GM12878 (cell line): ENCODE measurements at regions not wholly inside any gene's neighbourhood (a gene's known extent, or its start where the extent isn't known, plus 50 kb on each side); places are given as distances from the start of the nearest gene placed in this dataset.
A peak's percentile ranks its signal among the peaks of the same experiment; 100 is the strongest.

Experiments
- ATAC-seq: fragments of 200-7000 bp; cut with Tn5 transposase; 3 replicates; pipeline ENCODE4 v1.9.1; 2020; ENCODE audit warnings: mild to moderate bottlenecking, moderate library complexity
- BruUV-seq: library from RNA; stranded (reverse); fragments of 400-500 nt; replicated peaks from 2 replicates; lab custom pipeline; 2021; lab: Mats Ljungman, UMichigan
- CTCF ChIA-PET: fragments of 300-600 bp; sonication (Branson Sonifier 250); formaldehyde crosslinking; extraction: SDS; loops from one replicate; lab custom pipeline; 2021; ENCODE audit warnings: inconsistent platforms; lab: Yijun Ruan, JAX
- POLR2A ChIA-PET: fragments of 350-600 bp; formaldehyde crosslinking; extraction: SDS; loops from one replicate; lab custom pipeline; 2021; ENCODE audit warnings: inconsistent platforms; lab: Charles Lee
- RAD21 ChIA-PET: fragments of 300-600 bp; sonication (Branson Sonifier 250); formaldehyde crosslinking; loops from one replicate; lab custom pipeline; 2023; ENCODE audit warnings: antibody characterized with exemption; ENCODE audit not compliant: unreplicated experiment; lab: Charles Lee
- SMC1A ChIA-PET: fragments of 300-600 bp; sonication (Branson Sonifier 250); formaldehyde crosslinking; loops from one replicate; lab custom pipeline; 2023; ENCODE audit not compliant: unreplicated experiment, uncharacterized antibody; lab: Charles Lee
- DNase-seq: peaks from one replicate; pipeline ENCODE4 v3.0.0-alpha.2; 2011; ENCODE audit warnings: low read depth, low spot score
- FAIRE-seq: peaks from 3 replicates; lab custom pipeline; 2011; peaks lifted over from hg19 to GRCh38; lab: Jason Lieb, UNC
- H2AFZ ChIP-seq: 2 replicates; pipeline ENCODE4 v1.6.0; 2011; ENCODE audit warnings: low read depth, low read length, control low read depth; ENCODE audit not compliant: control insufficient read depth
- H3K27ac ChIP-seq: 2 replicates; pipeline ENCODE4 v1.5.1; 2011; ENCODE audit warnings: control low read depth; ENCODE audit not compliant: control insufficient read depth, insufficient read depth
- H3K27me3 ChIP-seq, 2 experiments: replicated peaks in 1 of 2; 2 replicates each; pipeline versions ENCODE4 v1.6.0 to v1.6.1; 2011; ENCODE audit warnings: low read length in 1 of 2; ENCODE audit not compliant: control insufficient read depth in 2 of 2, insufficient read depth in 2 of 2
- H3K36me3 ChIP-seq, 2 experiments: 2 replicates each; pipeline ENCODE4 v1.5.1; 2011; ENCODE audit warnings: low read length in 1 of 2; ENCODE audit not compliant: control insufficient read depth in 2 of 2, insufficient read depth in 2 of 2
- H3K4me1 ChIP-seq: 2 replicates; pipeline ENCODE4 v1.6.1; 2011; ENCODE audit warnings: mild to moderate bottlenecking, low read length, moderate library complexity, mixed read lengths; ENCODE audit not compliant: control insufficient read depth, insufficient read depth
- H3K4me2 ChIP-seq: 2 replicates; pipeline ENCODE4 v1.6.0; 2011; ENCODE audit warnings: control low read depth; ENCODE audit not compliant: control insufficient read depth, insufficient read depth
- H3K4me3 ChIP-seq: fragments of 200-600 bp; sonication (generic); 2 replicates; pipeline ENCODE4 v1.5.1; 2016
- H3K79me2 ChIP-seq: 2 replicates; pipeline ENCODE4 v1.6.0; 2011; ENCODE audit warnings: low read length; ENCODE audit not compliant: control insufficient read depth, insufficient read depth
- H3K9ac ChIP-seq: 2 replicates; pipeline ENCODE4 v1.8.0; 2011; ENCODE audit warnings: low read length, control low read depth, mixed read lengths; ENCODE audit not compliant: control insufficient read depth, insufficient read depth
- H3K9me3 ChIP-seq: replicated peaks from 3 replicates; pipeline ENCODE4 v1.5.1; 2011; ENCODE audit warnings: mild to moderate bottlenecking, low read length; ENCODE audit not compliant: control insufficient read depth, insufficient read depth
- H4K20me1 ChIP-seq: 2 replicates; pipeline ENCODE4 v1.6.0; 2011; ENCODE audit not compliant: control insufficient read depth, insufficient read depth
- GATAD2B ChIP-seq: fragments of 450-650 bp; conservative IDR thresholded peaks from 2 replicates; pipeline ENCODE4 v1.6.1; 2017; ENCODE audit warnings: low read depth, mild to moderate bottlenecking, moderate library complexity
- JUND ChIP-seq: IDR thresholded peaks from 2 replicates; pipeline ENCODE4 v1.6.1; 2012; ENCODE audit warnings: low read depth, mild to moderate bottlenecking, low read length, improper control_type of control experiment, moderate library complexity
- MTA2 ChIP-seq: fragments of 450-650 bp; IDR thresholded peaks from 2 replicates; pipeline ENCODE4 v1.6.1; 2016; ENCODE audit warnings: low read depth, mild to moderate bottlenecking, moderate library complexity
- NFYA ChIP-seq: IDR thresholded peaks from 2 replicates; pipeline ENCODE4 v1.6.1; 2011; ENCODE audit warnings: low read depth, mild to moderate bottlenecking, low read length, improper control_type of control experiment, borderline replicate concordance
- RCOR1 ChIP-seq: conservative IDR thresholded peaks from 2 replicates; pipeline ENCODE4 v1.6.1; 2012; ENCODE audit warnings: low read depth, low read length, improper control_type of control experiment
- YBX1 ChIP-seq: fragments of 450-650 bp; IDR thresholded peaks from 2 replicates; pipeline ENCODE4 v1.6.1; 2016; ENCODE audit warnings: antibody characterized with exemption
- ZNF24 ChIP-seq: fragments of 450-650 bp; IDR thresholded peaks from 2 replicates; pipeline ENCODE4 v1.6.1; 2017; ENCODE audit warnings: antibody characterized with exemption, mild to moderate bottlenecking
- in situ Hi-C: fragments of 300-500 bp; cut with MboI; formaldehyde crosslinking; loops from 9 replicates; pipeline ENCODE4 v1.14.3; 2018; ENCODE audit warnings: mixed read lengths
- intact Hi-C: fragments of 100-400 bp; cut with micrococcal nuclease; formaldehyde crosslinking; loops from one replicate; pipeline ENCODE4 v1.14.2; 2022; ENCODE audit not compliant: unreplicated experiment
- TF ChIP-seq, protein P1 (sequence below): fragments of 450-650 bp; IDR thresholded peaks from 2 replicates; pipeline ENCODE4 v1.6.1; 2016; ENCODE audit warnings: mild to moderate bottlenecking
- TF ChIP-seq, protein P2 (sequence below): fragments of 450-650 bp; conservative IDR thresholded peaks from 2 replicates; pipeline ENCODE4 v1.6.1; 2017; ENCODE audit warnings: mild to moderate bottlenecking, moderate library complexity

DNA sequence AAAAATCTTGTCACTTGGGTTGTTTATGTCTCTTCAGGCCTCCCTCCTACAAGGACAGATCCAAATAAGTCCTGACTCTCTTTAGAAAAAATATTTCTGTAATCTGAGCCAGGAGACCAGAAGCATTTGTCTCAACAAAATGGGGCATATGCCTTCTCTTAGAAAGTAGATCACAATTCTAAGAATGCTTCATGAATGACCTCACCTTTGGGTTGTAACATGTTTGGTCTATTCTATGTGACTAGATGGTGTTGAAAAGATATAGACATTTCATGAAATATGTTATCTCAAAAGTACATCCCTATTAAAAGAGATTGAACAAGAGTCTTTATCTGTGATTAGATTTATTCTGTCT is 159.0 kb upstream of the SETBP1 start:
- Histone ChIP-seq H4K20me1 (no peaks in the 10 kb centered on the region), H3K36me3 (no peaks in the 10 kb centered on the region), H3K27me3 (no peaks in the 10 kb centered on the region), H3K4me3 (no peak overlapping the region), H3K9me3 (no peaks in the 10 kb centered on the region), H3K4me1 (no peaks in the 10 kb centered on the region), H3K4me2 (no peak overlapping the region), H2AFZ (no peak overlapping the region), H3K9ac (no peak overlapping the region), H3K79me2 (no peaks in the 10 kb centered on the region), H3K27ac (no peak overlapping the region)
- RAD21 ChIA-PET, result no interaction called here
- no peak for FAIRE-seq
- no TSS peak for BruUV-seq
- SMC1A ChIA-PET, result interaction anchor here (0.9 kb wide), 1 partner anchor 8 kb away, joined by 3 read pairs; no protein-coding TSS in a partner anchor
- POLR2A ChIA-PET, result no interaction called here
- in situ Hi-C loops, result no loop called here
- no peak for ATAC-seq
- TF ChIP-seq JUND, result no peak
- no peak for TF ChIP-seq ZNF24
- no peak for TF ChIP-seq MTA2
- TF ChIP-seq RCOR1, result no peak
- TF ChIP-seq YBX1, result no peak
- intact Hi-C loops, result no loop called here
- CTCF ChIA-PET, result no interaction called here
- no peak for DNase-seq

DNA sequence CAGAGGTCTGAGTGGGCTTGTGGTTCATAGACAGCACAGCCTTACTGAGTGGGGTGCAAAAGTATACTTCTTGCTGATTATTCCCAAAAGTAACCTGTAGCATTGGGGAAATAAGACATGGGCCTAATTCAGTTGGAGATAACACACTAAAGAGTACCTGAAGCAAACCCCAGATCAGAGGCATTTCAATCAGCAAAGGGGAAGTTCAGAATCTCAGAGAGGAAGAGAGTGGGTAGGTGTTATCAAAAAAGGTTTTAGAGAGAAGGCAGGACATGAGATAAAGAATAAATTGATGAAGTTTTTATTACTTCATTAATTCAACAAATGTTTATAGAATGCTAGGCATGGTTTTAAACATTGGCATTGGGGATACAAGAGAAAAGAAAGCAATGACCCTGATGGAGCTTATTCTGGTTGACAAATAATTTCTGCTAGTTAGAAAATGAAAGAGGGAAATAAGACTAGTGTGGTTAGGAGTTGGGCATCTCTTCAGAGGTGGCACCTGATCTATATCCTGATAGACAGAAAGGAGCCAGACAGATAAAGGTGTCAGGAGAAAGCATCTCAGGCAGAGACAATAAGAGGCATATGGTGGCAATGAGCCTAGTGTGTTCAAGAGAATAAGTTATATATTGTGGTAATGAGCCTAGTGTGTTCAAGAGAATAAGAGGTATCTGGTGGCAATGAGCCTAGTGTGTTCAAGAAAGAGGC is 153.8 kb upstream of the SETBP1 start:
- H3K79me2 ChIP-seq, result no peaks in the 10 kb centered on the region
- RAD21 ChIA-PET, result interaction anchor here (0.5 kb wide), 1 partner anchor 723 kb away, joined by 3 read pairs; no protein-coding TSS in a partner anchor

More for the DNA sequence above, 153.8 kb upstream of the SETBP1 start:
- POLR2A ChIA-PET, result interaction anchor here (0.6 kb wide), 1 partner anchor 24 kb away, joined by 3 read pairs; no protein-coding TSS in a partner anchor
- in situ Hi-C loops (no loop called here), intact Hi-C loops (no loop called here)
- FAIRE-seq (no peak), DNase-seq (no peak), ATAC-seq (peak; percentile 44; the same call in 2 of the 3 replicates)
- H2AFZ ChIP-seq, result no peak overlapping the region
- no peak overlapping the region for H3K4me2 ChIP-seq
- H3K27me3 ChIP-seq, result no peaks in the 10 kb centered on the region
- H3K9me3 ChIP-seq, result no peaks in the 10 kb centered on the region
- SMC1A ChIA-PET, result no interaction called here
- no peaks in the 10 kb centered on the region for H3K4me1 ChIP-seq
- no peaks in the 10 kb centered on the region for H4K20me1 ChIP-seq
- no peak overlapping the region for H3K9ac ChIP-seq
- BruUV-seq, result no TSS peak
- CTCF ChIA-PET, result no interaction called here
- H3K36me3 ChIP-seq, result no peaks in the 10 kb centered on the region
- no peak overlapping the region for H3K27ac ChIP-seq
- H3K4me3 ChIP-seq, result no peak overlapping the region
- TF ChIP-seq NFYA (no peak), GATAD2B (no peak)
- TF ChIP-seq, protein P1, sequence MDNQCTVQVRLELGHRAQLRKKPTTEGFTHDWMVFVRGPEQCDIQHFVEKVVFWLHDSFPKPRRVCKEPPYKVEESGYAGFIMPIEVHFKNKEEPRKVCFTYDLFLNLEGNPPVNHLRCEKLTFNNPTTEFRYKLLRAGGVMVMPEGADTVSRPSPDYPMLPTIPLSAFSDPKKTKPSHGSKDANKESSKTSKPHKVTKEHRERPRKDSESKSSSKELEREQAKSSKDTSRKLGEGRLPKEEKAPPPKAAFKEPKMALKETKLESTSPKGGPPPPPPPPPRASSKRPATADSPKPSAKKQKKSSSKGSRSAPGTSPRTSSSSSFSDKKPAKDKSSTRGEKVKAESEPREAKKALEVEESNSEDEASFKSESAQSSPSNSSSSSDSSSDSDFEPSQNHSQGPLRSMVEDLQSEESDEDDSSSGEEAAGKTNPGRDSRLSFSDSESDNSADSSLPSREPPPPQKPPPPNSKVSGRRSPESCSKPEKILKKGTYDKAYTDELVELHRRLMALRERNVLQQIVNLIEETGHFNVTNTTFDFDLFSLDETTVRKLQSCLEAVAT, result no peak
- TF ChIP-seq, protein P2, sequence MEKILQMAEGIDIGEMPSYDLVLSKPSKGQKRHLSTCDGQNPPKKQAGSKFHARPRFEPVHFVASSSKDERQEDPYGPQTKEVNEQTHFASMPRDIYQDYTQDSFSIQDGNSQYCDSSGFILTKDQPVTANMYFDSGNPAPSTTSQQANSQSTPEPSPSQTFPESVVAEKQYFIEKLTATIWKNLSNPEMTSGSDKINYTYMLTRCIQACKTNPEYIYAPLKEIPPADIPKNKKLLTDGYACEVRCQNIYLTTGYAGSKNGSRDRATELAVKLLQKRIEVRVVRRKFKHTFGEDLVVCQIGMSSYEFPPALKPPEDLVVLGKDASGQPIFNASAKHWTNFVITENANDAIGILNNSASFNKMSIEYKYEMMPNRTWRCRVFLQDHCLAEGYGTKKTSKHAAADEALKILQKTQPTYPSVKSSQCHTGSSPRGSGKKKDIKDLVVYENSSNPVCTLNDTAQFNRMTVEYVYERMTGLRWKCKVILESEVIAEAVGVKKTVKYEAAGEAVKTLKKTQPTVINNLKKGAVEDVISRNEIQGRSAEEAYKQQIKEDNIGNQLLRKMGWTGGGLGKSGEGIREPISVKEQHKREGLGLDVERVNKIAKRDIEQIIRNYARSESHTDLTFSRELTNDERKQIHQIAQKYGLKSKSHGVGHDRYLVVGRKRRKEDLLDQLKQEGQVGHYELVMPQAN, result no peak
- TF ChIP-seq, all 136 proteins: peak for 0
